ENCODE measurements at regions not wholly inside any gene's neighbourhood (a gene's known extent, or its start where the extent isn't known, plus 50 kb on each side); places are given as distances from the start of the nearest gene placed in this dataset.

- no peak overlapping the region for H3K4me2 ChIP-seq (ENCODE audit: extremely low read depth, insufficient read depth, low read length)
- no peaks in the 10 kb centered on the region for H3K9me3 ChIP-seq (ENCODE audit: control insufficient read depth, insufficient read depth, low read depth, low read length)
- H3K9ac ChIP-seq (ENCODE audit: insufficient read depth, low read length), result no peak overlapping the region
- no peaks in the 10 kb centered on the region for H3K27me3 ChIP-seq (ENCODE audit: control insufficient read depth, insufficient read depth, low read length)
- H3K36me3 ChIP-seq (ENCODE audit: control insufficient read depth, insufficient read depth, low read length), result no peaks in the 10 kb centered on the region
- no peak overlapping the region for H2AFZ ChIP-seq (ENCODE audit: low read length)
- no peaks in the 10 kb centered on the region for H3K79me2 ChIP-seq (ENCODE audit: control insufficient read depth, insufficient read depth, low read length)
- H3K4me3 ChIP-seq (replicated peaks in 1 of 4; ENCODE audit: control extremely low read depth in 1 of 4, insufficient read depth in 1 of 4, low read depth in 3 of 4, low read length in 4 of 4), result no peak overlapping the region
- no peak for DNase-seq (ENCODE audit: low read depth in 2 of 2)
- TF ChIP-seq EZH2 (IDR thresholded peaks at IDR 0.05; ENCODE audit: low read length, missing control alignments), result no peak
- TF ChIP-seq CTCF (conservative IDR thresholded peaks at IDR 0.05 in 1 of 2, IDR thresholded peaks at IDR 0.05 in 1 of 2; ENCODE audit: low read depth in 1 of 2, low read length in 2 of 2), result no peak
- H3K4me1 ChIP-seq (ENCODE audit: control insufficient read depth, extremely low read depth, insufficient read depth, low read length), result no peaks in the 10 kb centered on the region
- H4K20me1 ChIP-seq (ENCODE audit: control insufficient read depth, extremely low read depth, insufficient read depth, low read length), result no peaks in the 10 kb centered on the region
- no peak overlapping the region for H3K27ac ChIP-seq (ENCODE audit: insufficient read depth, low read length)
Measured at GRCh38 chr1:164922585-164922984, 363.6 kb downstream of the PBX1 start.

GRCh38 chr1:164921493-164921892 is 362.5 kb downstream of the PBX1 start:
- H3K4me3 ChIP-seq (replicated peaks in 1 of 4; ENCODE audit: control extremely low read depth in 1 of 4, insufficient read depth in 1 of 4, low read depth in 3 of 4, low read length in 4 of 4), result no peak overlapping the region
- H3K4me1 ChIP-seq (ENCODE audit: control insufficient read depth, extremely low read depth, insufficient read depth, low read length), result no peaks in the 10 kb centered on the region
- DNase-seq (ENCODE audit: low read depth in 2 of 2), result no peak
- H3K4me2 ChIP-seq (ENCODE audit: extremely low read depth, insufficient read depth, low read length), result no peak overlapping the region
- H2AFZ ChIP-seq (ENCODE audit: low read length), result no peak overlapping the region
- no peaks in the 10 kb centered on the region for H3K9me3 ChIP-seq (ENCODE audit: control insufficient read depth, insufficient read depth, low read depth, low read length)
- H3K79me2 ChIP-seq (ENCODE audit: control insufficient read depth, insufficient read depth, low read length), result no peaks in the 10 kb centered on the region
- no peak overlapping the region for H3K9ac ChIP-seq (ENCODE audit: insufficient read depth, low read length)
- TF ChIP-seq CTCF (conservative IDR thresholded peaks at IDR 0.05 in 1 of 2, IDR thresholded peaks at IDR 0.05 in 1 of 2; ENCODE audit: low read depth in 1 of 2, low read length in 2 of 2) (no peak), EZH2 (IDR thresholded peaks at IDR 0.05; ENCODE audit: low read length, missing control alignments) (no peak)
- H3K36me3 ChIP-seq (ENCODE audit: control insufficient read depth, insufficient read depth, low read length), result no peaks in the 10 kb centered on the region
- no peak overlapping the region for H3K27ac ChIP-seq (ENCODE audit: insufficient read depth, low read length)
- H3K27me3 ChIP-seq (ENCODE audit: control insufficient read depth, insufficient read depth, low read length), result no peaks in the 10 kb centered on the region
- no peaks in the 10 kb centered on the region for H4K20me1 ChIP-seq (ENCODE audit: control insufficient read depth, extremely low read depth, insufficient read depth, low read length)

GRCh38 chr1:164918140-164918539 is 359.2 kb downstream of the PBX1 start:
- H3K4me2 ChIP-seq (ENCODE audit: extremely low read depth, insufficient read depth, low read length), result no peak overlapping the region
- H3K36me3 ChIP-seq (ENCODE audit: control insufficient read depth, insufficient read depth, low read length), result no peaks in the 10 kb centered on the region
- H2AFZ ChIP-seq (ENCODE audit: low read length), result no peak overlapping the region
- H3K9ac ChIP-seq (ENCODE audit: insufficient read depth, low read length), result no peak overlapping the region
- H4K20me1 ChIP-seq (ENCODE audit: control insufficient read depth, extremely low read depth, insufficient read depth, low read length), result no peaks in the 10 kb centered on the region
- H3K4me1 ChIP-seq (ENCODE audit: control insufficient read depth, extremely low read depth, insufficient read depth, low read length), result no peaks in the 10 kb centered on the region
- TF ChIP-seq EZH2 (IDR thresholded peaks at IDR 0.05; ENCODE audit: low read length, missing control alignments), result no peak
- TF ChIP-seq CTCF (conservative IDR thresholded peaks at IDR 0.05 in 1 of 2, IDR thresholded peaks at IDR 0.05 in 1 of 2; ENCODE audit: low read depth in 1 of 2, low read length in 2 of 2), result no peak
- H3K9me3 ChIP-seq (ENCODE audit: control insufficient read depth, insufficient read depth, low read depth, low read length), result no peaks in the 10 kb centered on the region
- no peak overlapping the region for H3K27ac ChIP-seq (ENCODE audit: insufficient read depth, low read length)
- H3K27me3 ChIP-seq (ENCODE audit: control insufficient read depth, insufficient read depth, low read length), result no peaks in the 10 kb centered on the region
- H3K79me2 ChIP-seq (ENCODE audit: control insufficient read depth, insufficient read depth, low read length), result no peaks in the 10 kb centered on the region
- DNase-seq (ENCODE audit: low read depth in 2 of 2), result no peak
- no peak overlapping the region for H3K4me3 ChIP-seq (replicated peaks in 1 of 4; ENCODE audit: control extremely low read depth in 1 of 4, insufficient read depth in 1 of 4, low read depth in 3 of 4, low read length in 4 of 4)
